Superior temporal gyrus (tissue), 1 donor: ENCODE measurements at regions not wholly inside any gene's neighbourhood (a gene's known extent, or its start where the extent isn't known, plus 50 kb on each side); places are given as distances from the start of the nearest gene placed in this dataset.
"Not testable (repeated sequence)": the region's sequence is repeated elsewhere in the genome, so short reads cannot be mapped to it uniquely, and the experiment has no call there.

Experiments
- DNase-seq: peaks from one replicate; pipeline ENCODE4 v3.0.0-alpha.2; 2016; ENCODE audit errors: extremely low spot score

- no peak for DNase-seq
Measured at GRCh38 chr6:85751374-85752055, 108.8 kb upstream of the SYNCRIP start.

- not testable (repeated sequence) for DNase-seq
Measured at GRCh38 chr6:85750146-85750545, 107.5 kb upstream of the SYNCRIP start.

GRCh38 chr6:85749236-85749635 is 106.5 kb upstream of the SYNCRIP start:
- no peak for DNase-seq

- DNase-seq = no peak
Measured at GRCh38 chr6:85747666-85748065, 105.0 kb upstream of the SYNCRIP start.

- DNase-seq = no peak
Measured at GRCh38 chr6:85747093-85747492, 104.4 kb upstream of the SYNCRIP start.

- DNase-seq = no peak
Measured at GRCh38 chr6:85744433-85744970, 101.8 kb upstream of the SYNCRIP start.

GRCh38 chr6:85726206-85726605 is 83.5 kb upstream of the SYNCRIP start:
- no peak for DNase-seq

GRCh38 chr6:85715797-85716196 is 73.1 kb upstream of the SYNCRIP start:
- DNase-seq = no peak

- DNase-seq = no peak
Measured at GRCh38 chr6:85714893-85715530, 72.3 kb upstream of the SYNCRIP start.

GRCh38 chr6:85712346-85712745 is 69.7 kb upstream of the SYNCRIP start:
- no peak for DNase-seq

GRCh38 chr6:85707515-85708145 is 64.9 kb upstream of the SYNCRIP start:
- not testable (repeated sequence) for DNase-seq

- no peak for DNase-seq
Measured at GRCh38 chr6:85706272-85706671, 63.6 kb upstream of the SYNCRIP start.

- DNase-seq = no peak
Measured at GRCh38 chr6:85705220-85705619, 62.5 kb upstream of the SYNCRIP start.

- no peak for DNase-seq
Measured at GRCh38 chr6:85703406-85703805, 60.7 kb upstream of the SYNCRIP start.
